WTC11 (cell line): ENCODE measurements at regions not wholly inside any gene's neighbourhood (a gene's known extent, or its start where the extent isn't known, plus 50 kb on each side); places are given as distances from the start of the nearest gene placed in this dataset.

Source experiments
- ATAC-seq: fragments of 200-7000 bp; cut with Tn5 transposase; 2 replicates; pipeline ENCODE4 v1.10.0; 2021; ENCODE audit warnings: mild to moderate bottlenecking, moderate library complexity
- CTCF ChIA-PET: fragments of 300-600 bp; sonication (Branson Sonifier 250); formaldehyde crosslinking; loops from one replicate; lab custom pipeline; 2021; ENCODE audit warnings: antibody characterized with exemption; lab: Charles Lee
- POLR2A ChIA-PET: fragments of 350-600 bp; sonication (Branson Sonifier 250); formaldehyde crosslinking; loops from one replicate; lab custom pipeline; 2021; ENCODE audit warnings: antibody characterized with exemption; lab: Charles Lee
- DNase-seq: peaks from one replicate; pipeline ENCODE4 v3.0.0; 2021; ENCODE audit warnings: low spot score
- H3K27ac Mint-ChIP-seq: 2 replicates; pipeline ENCODE4 v1.8.0; 2021; ENCODE audit warnings: mixed read lengths
- H3K27me3 Mint-ChIP-seq: 2 replicates; pipeline ENCODE4 v1.8.0; 2021; ENCODE audit warnings: low read depth, mild to moderate bottlenecking, moderate library complexity, mixed read lengths
- H3K36me3 Mint-ChIP-seq: 2 replicates; pipeline ENCODE4 v1.8.0; 2021; ENCODE audit warnings: mixed read lengths
- H3K4me1 Mint-ChIP-seq: 2 replicates; pipeline ENCODE4 v1.8.0; 2022; ENCODE audit warnings: mixed read lengths
- H3K4me3 Mint-ChIP-seq: 2 replicates; pipeline ENCODE4 v1.8.0; 2021; ENCODE audit warnings: mild to moderate bottlenecking, moderate library complexity, mixed read lengths
- H3K9me3 Mint-ChIP-seq: 2 replicates; pipeline ENCODE4 v1.8.0; 2021; ENCODE audit warnings: mixed read lengths
- ATF1 ChIP-seq: sonication (generic); formaldehyde crosslinking; IDR thresholded peaks from 2 replicates; pipeline ENCODE4 v1.8.1; 2023; ENCODE audit warnings: mild to moderate bottlenecking, moderate library complexity, missing genetic modification reagents
- CBFB ChIP-seq: sonication (generic); formaldehyde crosslinking; IDR thresholded peaks from 2 replicates; pipeline ENCODE4 v1.8.1; 2022; ENCODE audit warnings: mild to moderate bottlenecking, low read depth, missing genetic modification reagents
- CDX4 ChIP-seq: fragments of 250-450 bp; sonication (Bioruptor Pico); IDR thresholded peaks from 2 replicates; pipeline ENCODE4 v1.9.0; 2021; ENCODE audit warnings: moderate library complexity, mild to moderate bottlenecking, inconsistent platforms, borderline replicate concordance
- E2F4 ChIP-seq: sonication (generic); formaldehyde crosslinking; IDR thresholded peaks from 2 replicates; pipeline ENCODE4 v1.8.1; 2022; ENCODE audit warnings: low read depth, mild to moderate bottlenecking, moderate library complexity, missing genetic modification reagents, borderline replicate concordance
- ETV6 ChIP-seq: sonication (generic); formaldehyde crosslinking; IDR thresholded peaks from 2 replicates; pipeline ENCODE4 v1.8.1; 2022; ENCODE audit warnings: mild to moderate bottlenecking, missing genetic modification reagents
- FOXJ3 ChIP-seq: sonication (generic); formaldehyde crosslinking; IDR thresholded peaks from 2 replicates; pipeline ENCODE4 v1.9.0; 2021; ENCODE audit warnings: missing genetic modification reagents, mild to moderate bottlenecking, borderline replicate concordance
- JAZF1 ChIP-seq: fragments of 250-450 bp; sonication (Bioruptor Pico); IDR thresholded peaks from 2 replicates; pipeline ENCODE4 v1.9.0; 2021; ENCODE audit warnings: moderate library complexity, mild to moderate bottlenecking, inconsistent platforms
- KAT7 ChIP-seq: sonication (generic); formaldehyde crosslinking; IDR thresholded peaks from 2 replicates; pipeline ENCODE4 v1.8.1; 2023; ENCODE audit warnings: missing genetic modification reagents, mild to moderate bottlenecking, borderline replicate concordance
- MLX ChIP-seq: sonication (generic); formaldehyde crosslinking; IDR thresholded peaks from 2 replicates; pipeline ENCODE4 v1.8.1; 2023; ENCODE audit warnings: mild to moderate bottlenecking, missing genetic modification reagents, moderate library complexity
- MXD4 ChIP-seq: fragments of 250-450 bp; sonication (Bioruptor Pico); IDR thresholded peaks from 2 replicates; pipeline ENCODE4 v1.8.0; 2021; ENCODE audit warnings: mild to moderate bottlenecking, moderate library complexity, borderline replicate concordance
- NFATC4 ChIP-seq: fragments of 250-450 bp; sonication (Bioruptor Pico); IDR thresholded peaks from 2 replicates; pipeline ENCODE4 v1.9.0; 2021; ENCODE audit warnings: mild to moderate bottlenecking
- NFE2L1 ChIP-seq: sonication (generic); formaldehyde crosslinking; IDR thresholded peaks from 2 replicates; pipeline ENCODE4 v1.8.1; 2023; ENCODE audit warnings: missing genetic modification reagents
- NR2C2 ChIP-seq: sonication (generic); formaldehyde crosslinking; IDR thresholded peaks from 2 replicates; pipeline ENCODE4 v1.8.0; 2022; ENCODE audit warnings: mild to moderate bottlenecking, missing genetic modification reagents
- RELA ChIP-seq: sonication (generic); formaldehyde crosslinking; IDR thresholded peaks from 2 replicates; pipeline ENCODE4 v1.8.1; 2022; ENCODE audit warnings: missing genetic modification reagents, mild to moderate bottlenecking, borderline replicate concordance
- SMAD3 ChIP-seq: sonication (generic); formaldehyde crosslinking; IDR thresholded peaks from 2 replicates; pipeline ENCODE4 v1.8.0; 2022; ENCODE audit warnings: missing genetic modification reagents, mild to moderate bottlenecking, borderline replicate concordance
- TCF7 ChIP-seq: sonication (generic); formaldehyde crosslinking; IDR thresholded peaks from 2 replicates; pipeline ENCODE4 v1.8.0; 2022; ENCODE audit warnings: mild to moderate bottlenecking, low read depth, missing genetic modification reagents, moderate library complexity
- USF1 ChIP-seq: sonication (generic); formaldehyde crosslinking; IDR thresholded peaks from 2 replicates; pipeline ENCODE4 v1.8.0; 2022; ENCODE audit warnings: mild to moderate bottlenecking, missing genetic modification reagents
- USF2 ChIP-seq: sonication (generic); formaldehyde crosslinking; IDR thresholded peaks from 2 replicates; pipeline ENCODE4 v1.8.1; 2023; ENCODE audit warnings: mild to moderate bottlenecking, missing genetic modification reagents, moderate library complexity
- ZBTB43 ChIP-seq: sonication (generic); formaldehyde crosslinking; IDR thresholded peaks from 2 replicates; pipeline ENCODE4 v1.8.1; 2023; ENCODE audit warnings: mild to moderate bottlenecking, missing genetic modification reagents
- ZNF317 ChIP-seq: sonication (generic); formaldehyde crosslinking; IDR thresholded peaks from 2 replicates; pipeline ENCODE4 v1.8.1; 2023; ENCODE audit warnings: low read depth, mild to moderate bottlenecking, moderate library complexity, missing genetic modification reagents, borderline replicate concordance

- peaks cover 25% of the 10 kb centered on the region for H3K27me3 Mint-ChIP-seq
- H3K9me3 Mint-ChIP-seq, result peaks cover 10% of the 10 kb centered on the region; the same call in 1 of the 2 replicates
- no peak for ATAC-seq
- TF ChIP-seq FOXJ3 (CRISPR knock-in tag), result no peak
- TF ChIP-seq, all 79 proteins: peak for 0
- Mint-ChIP-seq H3K4me1 (no peaks in the 10 kb centered on the region; the same call in 1 of the 2 replicates), H3K27ac (no peak overlapping the region), H3K4me3 (no peak overlapping the region), H3K36me3 (no peaks in the 10 kb centered on the region)
- CTCF ChIA-PET, result no interaction called here
- POLR2A ChIA-PET, result no interaction called here
- no peak for DNase-seq
Measured at GRCh38 chr20:60535211-60535610, 577.0 kb downstream of the CDH26 start.

- H3K27me3 Mint-ChIP-seq, result peaks cover 35% of the 10 kb centered on the region
- POLR2A ChIA-PET, result no interaction called here
- H3K9me3 Mint-ChIP-seq, result peaks cover 12% of the 10 kb centered on the region
- no peak for TF ChIP-seq SMAD3 (CRISPR knock-in tag)
- no peaks in the 10 kb centered on the region; the same call in 1 of the 2 replicates for H3K4me1 Mint-ChIP-seq
- no peak overlapping the region for H3K4me3 Mint-ChIP-seq
- CTCF ChIA-PET, result no interaction called here
- ATAC-seq (no peak), DNase-seq (no peak)
- no peaks in the 10 kb centered on the region for H3K36me3 Mint-ChIP-seq
- H3K27ac Mint-ChIP-seq, result no peak overlapping the region
Measured at GRCh38 chr20:60540591-60540990, 582.4 kb downstream of the CDH26 start.

GRCh38 chr20:60541991-60542390 is 583.8 kb downstream of the CDH26 start:
- ChIA-PET POLR2A (no interaction called here), CTCF (no interaction called here)
- H3K27me3 Mint-ChIP-seq, result peaks cover 34% of the 10 kb centered on the region
- ATAC-seq (no peak), DNase-seq (no peak)
- no peak overlapping the region for H3K27ac Mint-ChIP-seq
- no peak overlapping the region for H3K4me3 Mint-ChIP-seq
- no peaks in the 10 kb centered on the region for H3K4me1 Mint-ChIP-seq
- TF ChIP-seq JAZF1 (CRISPR knock-in tag) (no peak), NFE2L1 (CRISPR knock-in tag) (no peak), USF1 (CRISPR knock-in tag) (no peak), MXD4 (CRISPR knock-in tag) (no peak), RELA (CRISPR knock-in tag) (no peak), CDX4 (CRISPR knock-in tag) (no peak), ETV6 (no peak), KAT7 (CRISPR knock-in tag) (no peak), CBFB (CRISPR knock-in tag) (no peak), ATF1 (CRISPR knock-in tag) (no peak), USF2 (CRISPR knock-in tag) (no peak), ZNF317 (CRISPR knock-in tag) (no peak), NR2C2 (no peak), ZBTB43 (no peak), NFATC4 (CRISPR knock-in tag) (no peak), TCF7 (CRISPR knock-in tag) (no peak), MLX (CRISPR knock-in tag) (no peak), E2F4 (CRISPR knock-in tag) (no peak)
- TF ChIP-seq, all 79 proteins: peak for 0
- peaks cover 10% of the 10 kb centered on the region for H3K36me3 Mint-ChIP-seq
- H3K9me3 Mint-ChIP-seq, result peaks cover 24% of the 10 kb centered on the region
